ENCODE measurements at regions not wholly inside any gene's neighbourhood (a gene's known extent, or its start where the extent isn't known, plus 50 kb on each side); places are given as distances from the start of the nearest gene placed in this dataset.

- H3K4me3 ChIP-seq (ENCODE audit: low read length): no peak overlapping the region
- peaks cover 6% of the 10 kb centered on the region; the same call in 1 of the 2 replicates for H3K9me3 ChIP-seq (ENCODE audit: insufficient read depth, low read depth, low read length)
- H3K36me3 ChIP-seq (ENCODE audit: insufficient read depth, low read depth, low read length): no peaks in the 10 kb centered on the region
- no peaks in the 10 kb centered on the region for H3K27me3 ChIP-seq (ENCODE audit: insufficient read depth, low read length)
- H3K4me1 ChIP-seq (ENCODE audit: insufficient read depth, low read length): peaks cover under 1% of the 10 kb centered on the region; the same call in 1 of the 2 replicates
- H3K9ac ChIP-seq (ENCODE audit: low read depth, low read length): no peak overlapping the region
- no peak overlapping the region for H3K27ac ChIP-seq (ENCODE audit: low read length)
These were observed 301.3 kb downstream of the HRH4 start for GRCh38 chr18:24761765-24762164.

- H3K9ac ChIP-seq (ENCODE audit: low read depth, low read length): no peak overlapping the region
These were observed 302.1 kb downstream of the HRH4 start for GRCh38 chr18:24762511-24762910.

GRCh38 chr18:24763765-24764513 lies 303.5 kb downstream of the HRH4 start:
- H3K4me1 ChIP-seq (ENCODE audit: insufficient read depth, low read length): no peaks in the 10 kb centered on the region
- H3K9me3 ChIP-seq (ENCODE audit: insufficient read depth, low read depth, low read length): peaks cover 6% of the 10 kb centered on the region; the same call in 1 of the 2 replicates
- no peaks in the 10 kb centered on the region for H3K27me3 ChIP-seq (ENCODE audit: insufficient read depth, low read length)
- H3K36me3 ChIP-seq (ENCODE audit: insufficient read depth, low read depth, low read length): no peaks in the 10 kb centered on the region
- no peak overlapping the region for H3K9ac ChIP-seq (ENCODE audit: low read depth, low read length)
- no peak overlapping the region for H3K27ac ChIP-seq (ENCODE audit: low read length)
- H3K4me3 ChIP-seq (ENCODE audit: low read length): no peak overlapping the region

More at GRCh38 chr18:24762511-24762910, 302.1 kb downstream of the HRH4 start:
- no peaks in the 10 kb centered on the region for H3K27me3 ChIP-seq (ENCODE audit: insufficient read depth, low read length)
- peaks cover 6% of the 10 kb centered on the region; the same call in 1 of the 2 replicates for H3K9me3 ChIP-seq (ENCODE audit: insufficient read depth, low read depth, low read length)
- no peaks in the 10 kb centered on the region for H3K36me3 ChIP-seq (ENCODE audit: insufficient read depth, low read depth, low read length)
- H3K4me3 ChIP-seq (ENCODE audit: low read length): no peak overlapping the region
- no peak overlapping the region for H3K27ac ChIP-seq (ENCODE audit: low read length)
- no peaks in the 10 kb centered on the region for H3K4me1 ChIP-seq (ENCODE audit: insufficient read depth, low read length)

- Histone ChIP-seq H3K4me3 (ENCODE audit: low read length) (no peak overlapping the region), H3K4me1 (ENCODE audit: insufficient read depth, low read length) (no peaks in the 10 kb centered on the region), H3K36me3 (ENCODE audit: insufficient read depth, low read depth, low read length) (no peaks in the 10 kb centered on the region), H3K27ac (ENCODE audit: low read length) (no peak overlapping the region), H3K9ac (ENCODE audit: low read depth, low read length) (no peak overlapping the region), H3K9me3 (ENCODE audit: insufficient read depth, low read depth, low read length) (peaks cover 6% of the 10 kb centered on the region; the same call in 1 of the 2 replicates), H3K27me3 (ENCODE audit: insufficient read depth, low read length) (no peaks in the 10 kb centered on the region)
These were observed 304.3 kb downstream of the HRH4 start for GRCh38 chr18:24764766-24765165.

- Histone ChIP-seq H3K27ac (ENCODE audit: low read length) (no peak overlapping the region), H3K27me3 (ENCODE audit: insufficient read depth, low read length) (no peaks in the 10 kb centered on the region), H3K9me3 (ENCODE audit: insufficient read depth, low read depth, low read length) (peaks cover 6% of the 10 kb centered on the region; the same call in 1 of the 2 replicates), H3K4me3 (ENCODE audit: low read length) (no peak overlapping the region), H3K36me3 (ENCODE audit: insufficient read depth, low read depth, low read length) (no peaks in the 10 kb centered on the region), H3K4me1 (ENCODE audit: insufficient read depth, low read length) (no peaks in the 10 kb centered on the region), H3K9ac (ENCODE audit: low read depth, low read length) (no peak overlapping the region)
These were observed 305.9 kb downstream of the HRH4 start for GRCh38 chr18:24766376-24766775.

GRCh38 chr18:24770311-24771024 lies 310.0 kb downstream of the HRH4 start:
- H3K9ac ChIP-seq (ENCODE audit: low read depth, low read length): no peak overlapping the region

GRCh38 chr18:24771300-24771699 lies 310.9 kb downstream of the HRH4 start:
- Histone ChIP-seq H3K9ac (ENCODE audit: low read depth, low read length) (no peak overlapping the region), H3K27me3 (ENCODE audit: insufficient read depth, low read length) (no peaks in the 10 kb centered on the region), H3K4me3 (ENCODE audit: low read length) (no peak overlapping the region), H3K9me3 (ENCODE audit: insufficient read depth, low read depth, low read length) (no peaks in the 10 kb centered on the region), H3K36me3 (ENCODE audit: insufficient read depth, low read depth, low read length) (no peaks in the 10 kb centered on the region), H3K4me1 (ENCODE audit: insufficient read depth, low read length) (no peaks in the 10 kb centered on the region), H3K27ac (ENCODE audit: low read length) (no peak overlapping the region)

More at GRCh38 chr18:24770311-24771024, 310.0 kb downstream of the HRH4 start:
- no peaks in the 10 kb centered on the region for H3K4me1 ChIP-seq (ENCODE audit: insufficient read depth, low read length)
- H3K36me3 ChIP-seq (ENCODE audit: insufficient read depth, low read depth, low read length): no peaks in the 10 kb centered on the region
- H3K4me3 ChIP-seq (ENCODE audit: low read length): no peak overlapping the region
- no peaks in the 10 kb centered on the region for H3K9me3 ChIP-seq (ENCODE audit: insufficient read depth, low read depth, low read length)
- H3K27me3 ChIP-seq (ENCODE audit: insufficient read depth, low read length): no peaks in the 10 kb centered on the region
- no peak overlapping the region for H3K27ac ChIP-seq (ENCODE audit: low read length)

- H3K27ac ChIP-seq (ENCODE audit: low read length): no peak overlapping the region
These were observed 312.7 kb downstream of the HRH4 start for GRCh38 chr18:24773101-24773500.

GRCh38 chr18:24776019-24776418 lies 315.6 kb downstream of the HRH4 start:
- Histone ChIP-seq H3K4me1 (ENCODE audit: insufficient read depth, low read length) (peaks cover 4% of the 10 kb centered on the region; the same call in 1 of the 2 replicates), H3K36me3 (ENCODE audit: insufficient read depth, low read depth, low read length) (no peaks in the 10 kb centered on the region), H3K27ac (ENCODE audit: low read length) (no peak overlapping the region), H3K9me3 (ENCODE audit: insufficient read depth, low read depth, low read length) (no peaks in the 10 kb centered on the region; the same call in 1 of the 2 replicates), H3K27me3 (ENCODE audit: insufficient read depth, low read length) (no peaks in the 10 kb centered on the region), H3K4me3 (ENCODE audit: low read length) (no peak overlapping the region), H3K9ac (ENCODE audit: low read depth, low read length) (no peak overlapping the region)

More at GRCh38 chr18:24773101-24773500, 312.7 kb downstream of the HRH4 start:
- Histone ChIP-seq H3K4me3 (ENCODE audit: low read length) (no peak overlapping the region), H3K36me3 (ENCODE audit: insufficient read depth, low read depth, low read length) (no peaks in the 10 kb centered on the region), H3K9ac (ENCODE audit: low read depth, low read length) (no peak overlapping the region), H3K9me3 (ENCODE audit: insufficient read depth, low read depth, low read length) (no peaks in the 10 kb centered on the region; the same call in 1 of the 2 replicates), H3K27me3 (ENCODE audit: insufficient read depth, low read length) (no peaks in the 10 kb centered on the region), H3K4me1 (ENCODE audit: insufficient read depth, low read length) (no peaks in the 10 kb centered on the region)

GRCh38 chr18:24778810-24779418 lies 318.5 kb downstream of the HRH4 start:
- no peaks in the 10 kb centered on the region for H3K36me3 ChIP-seq (ENCODE audit: insufficient read depth, low read depth, low read length)
- peaks cover 4% of the 10 kb centered on the region; the same call in 1 of the 2 replicates for H3K4me1 ChIP-seq (ENCODE audit: insufficient read depth, low read length)
- H3K27me3 ChIP-seq (ENCODE audit: insufficient read depth, low read length): no peaks in the 10 kb centered on the region
- no peaks in the 10 kb centered on the region; the same call in 1 of the 2 replicates for H3K9me3 ChIP-seq (ENCODE audit: insufficient read depth, low read depth, low read length)
- H3K4me3 ChIP-seq (ENCODE audit: low read length): no peak overlapping the region
- no peak overlapping the region for H3K9ac ChIP-seq (ENCODE audit: low read depth, low read length)
- H3K27ac ChIP-seq (ENCODE audit: low read length): no peak overlapping the region

- Histone ChIP-seq H3K9ac (ENCODE audit: low read depth, low read length) (no peak overlapping the region), H3K4me3 (ENCODE audit: low read length) (no peak overlapping the region)
These were observed 322.1 kb downstream of the HRH4 start for GRCh38 chr18:24782566-24782965.

More at GRCh38 chr18:24782566-24782965, 322.1 kb downstream of the HRH4 start:
- Histone ChIP-seq H3K27me3 (ENCODE audit: insufficient read depth, low read length) (no peaks in the 10 kb centered on the region), H3K9me3 (ENCODE audit: insufficient read depth, low read depth, low read length) (no peaks in the 10 kb centered on the region; the same call in 1 of the 2 replicates), H3K4me1 (ENCODE audit: insufficient read depth, low read length) (peaks cover 4% of the 10 kb centered on the region; the same call in 1 of the 2 replicates), H3K36me3 (ENCODE audit: insufficient read depth, low read depth, low read length) (no peaks in the 10 kb centered on the region), H3K27ac (ENCODE audit: low read length) (no peak overlapping the region)

Measured in iPS-20b (cell line).